Stimulated activated naive CD8-positive, alpha-beta T cell treated with anti-CD3 and anti-CD28 coated beads, Interleukin-15, Interleukin-2, amounts not matched to agents 100 U/mL and 50 U/mL, for 24 hours (primary cell): ENCODE measurements at regions not wholly inside any gene's neighbourhood (a gene's known extent, or its start where the extent isn't known, plus 50 kb on each side); places are given as distances from the start of the nearest gene placed in this dataset.

Experiments used
- ATAC-seq: fragments of 150-1000 bp; cut with Tn5 transposase; one replicate; pipeline ENCODE4 v1.10.0; 2021
- DNase-seq: peaks from one replicate; pipeline ENCODE4 v3.0.0; 2021

DNA sequence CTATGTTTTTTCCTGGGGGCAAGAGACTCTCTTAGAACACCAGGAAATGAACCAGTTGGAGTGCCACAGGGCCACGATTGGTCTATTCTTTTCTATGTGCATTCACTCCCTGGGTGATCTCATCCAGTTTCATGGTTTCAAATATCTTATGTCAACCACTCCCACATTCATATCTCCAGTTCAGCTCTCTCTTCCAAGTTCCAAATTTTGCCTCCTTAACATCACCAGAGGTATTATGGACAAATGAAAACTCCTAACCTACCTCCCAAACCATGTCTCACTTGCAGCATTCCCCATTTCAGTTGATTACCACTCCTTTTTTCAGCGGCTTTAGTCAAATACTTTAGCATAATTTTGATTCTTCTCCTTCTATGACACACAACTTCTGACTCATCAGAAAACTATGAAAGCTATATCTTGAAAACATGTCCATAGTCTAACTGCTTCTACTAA, 203.1 kb upstream of the SEMA6D start:
- no peak for ATAC-seq
- no peak for DNase-seq

DNA sequence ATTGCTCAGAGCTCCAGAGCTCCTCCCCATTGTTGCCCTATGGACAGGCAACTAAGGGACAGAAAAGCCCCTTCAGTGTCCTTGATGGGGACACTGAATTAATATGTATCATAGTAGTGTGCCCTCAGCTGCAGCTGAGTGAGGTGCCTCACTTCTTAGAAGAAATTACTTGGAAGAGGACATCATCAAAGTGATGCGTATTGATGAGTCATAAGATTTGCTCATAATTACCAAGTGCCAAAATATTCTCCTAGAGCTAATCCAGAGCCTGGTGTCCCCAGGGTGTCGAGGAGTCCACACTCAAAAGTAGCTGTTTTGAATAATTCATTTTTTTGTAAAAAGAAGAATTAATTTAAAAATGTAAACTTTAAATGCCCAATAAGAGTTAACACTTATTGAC, 200.7 kb upstream of the SEMA6D start:
- no peak for ATAC-seq
- DNase-seq: no peak

DNA sequence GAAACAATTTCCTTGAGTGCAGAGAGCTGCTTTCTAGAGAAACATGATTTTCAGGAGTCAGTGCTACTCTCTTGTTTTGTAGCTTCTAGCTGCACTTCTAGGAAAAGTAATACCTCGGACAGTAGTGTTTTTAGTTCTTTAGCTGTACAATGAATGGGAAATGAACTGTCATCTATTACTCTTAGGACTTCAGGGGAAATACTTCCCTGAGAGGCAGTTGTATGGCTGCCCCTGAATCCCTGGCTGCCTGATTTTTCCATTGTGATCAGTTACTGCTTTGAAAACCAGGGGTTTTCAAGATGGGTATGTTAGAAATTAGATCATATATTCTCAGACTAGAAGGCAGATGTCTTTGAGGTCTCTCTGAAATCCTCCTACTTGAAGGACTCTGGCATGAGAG, 200.3 kb upstream of the SEMA6D start:
- ATAC-seq: no peak
- DNase-seq: no peak

DNA sequence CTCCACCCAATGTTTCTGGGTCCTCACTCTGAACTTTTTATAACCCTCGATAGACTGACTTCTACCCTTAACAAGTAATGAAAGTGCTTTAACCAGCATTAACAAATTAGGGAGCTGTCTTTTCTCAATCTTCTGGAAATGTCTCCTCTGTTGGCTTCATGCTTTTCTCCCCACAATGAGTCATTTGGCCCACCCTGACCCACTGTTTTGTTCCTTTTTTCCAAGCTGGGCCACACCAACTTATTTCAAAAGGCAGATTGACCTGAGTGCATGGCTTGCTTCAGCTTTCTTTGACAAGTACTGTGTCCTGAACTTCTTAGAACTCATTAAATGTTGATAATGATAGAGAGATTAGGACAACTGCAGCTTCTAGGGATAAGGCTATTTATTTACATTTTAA, 199.6 kb upstream of the SEMA6D start:
- ATAC-seq (no peak), DNase-seq (no peak)

DNA sequence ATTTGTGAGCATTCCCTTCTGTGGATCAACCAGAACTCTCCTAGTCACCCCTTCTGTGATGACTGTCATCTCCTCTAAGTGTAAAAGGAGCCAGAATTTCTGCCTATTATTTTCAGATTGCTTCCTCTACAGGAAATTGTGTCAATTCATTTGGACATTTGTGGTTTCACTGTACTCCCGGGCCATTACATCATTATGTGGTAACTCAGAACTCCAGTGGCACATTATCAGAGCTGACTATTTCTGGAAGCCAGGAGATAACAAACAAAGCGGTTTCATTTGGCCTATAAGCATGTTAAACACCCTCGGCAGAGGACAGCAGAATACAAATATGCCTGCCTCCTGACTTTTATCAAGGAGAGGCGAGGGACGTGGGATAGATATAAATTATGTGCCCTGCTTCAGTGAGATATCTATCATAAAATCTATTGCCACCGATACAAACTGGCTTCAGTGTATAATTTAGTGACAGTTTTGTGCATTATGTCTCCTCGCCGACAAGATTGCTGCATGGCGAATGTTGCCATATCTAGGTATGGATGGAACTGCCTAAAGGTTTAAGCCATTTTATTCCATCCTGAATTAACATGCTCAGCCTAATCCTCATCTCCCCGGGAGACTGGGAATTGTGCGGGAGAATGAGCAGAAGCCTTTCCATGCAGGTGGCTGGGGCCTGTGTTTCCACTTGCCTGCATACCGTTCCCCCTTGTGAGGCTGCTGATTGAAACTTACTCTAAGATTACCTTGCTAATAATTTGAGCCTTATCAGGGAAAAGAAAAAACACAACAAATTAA, 193.4 kb upstream of the SEMA6D start:
- ATAC-seq (no peak), DNase-seq (no peak)

DNA sequence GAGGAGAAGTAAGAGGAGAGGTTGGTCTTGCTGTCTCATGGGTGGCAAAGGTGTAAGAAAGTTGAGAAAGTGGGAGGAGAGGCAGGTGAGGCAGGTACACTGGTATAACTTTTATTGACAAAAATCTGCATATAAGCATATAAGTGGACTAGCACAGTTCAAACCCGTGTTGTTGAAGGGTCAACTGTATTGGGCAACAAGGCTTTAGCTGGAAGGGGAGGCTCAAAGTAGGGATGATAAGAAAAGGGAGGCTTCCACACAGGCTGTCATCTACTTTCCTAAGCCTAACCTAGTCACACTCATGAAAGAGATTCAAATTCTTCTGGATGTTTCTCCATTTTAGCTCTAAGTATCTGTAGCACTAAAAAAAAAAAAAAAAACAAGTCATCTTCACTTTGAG, 188.1 kb upstream of the SEMA6D start:
- DNase-seq (no peak), ATAC-seq (no peak)

DNA sequence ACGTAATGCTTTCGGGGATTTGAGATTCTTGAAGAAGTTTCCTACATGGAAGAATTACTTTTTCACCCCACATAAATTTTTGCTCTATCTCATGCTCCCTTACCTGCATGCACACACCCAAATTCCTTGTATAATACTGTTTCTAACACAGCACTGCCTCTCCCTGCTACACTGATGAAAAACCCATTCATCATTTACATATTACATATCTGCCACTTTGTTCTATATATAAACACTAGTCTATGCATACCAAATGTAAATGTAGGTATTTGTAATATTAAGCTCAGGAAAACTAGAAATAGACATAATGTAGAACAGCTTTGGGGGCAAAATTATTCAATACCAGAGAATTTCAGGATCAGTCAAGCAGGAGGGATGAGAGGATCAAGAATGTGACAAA, 182.6 kb upstream of the SEMA6D start:
- no peak for DNase-seq
- no peak for ATAC-seq

DNA sequence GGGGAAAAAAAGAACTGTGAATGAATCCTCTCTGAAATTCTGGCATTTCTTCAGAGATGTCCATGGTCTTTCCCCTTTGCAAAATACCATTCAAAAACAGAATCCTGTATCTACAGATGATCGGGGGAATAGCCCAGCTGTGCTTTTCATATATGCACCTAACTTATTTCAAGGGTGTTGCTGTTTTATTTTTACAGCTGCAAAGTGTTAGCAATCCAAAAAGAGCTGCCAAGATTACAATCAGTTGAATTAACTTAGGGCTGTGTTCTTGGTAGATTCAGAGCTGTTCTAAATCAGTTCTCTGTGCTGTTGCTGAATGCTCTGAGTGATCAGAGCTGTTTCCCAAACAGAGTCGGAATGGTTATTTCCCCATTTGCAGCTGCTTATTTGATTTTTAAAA, 175.7 kb upstream of the SEMA6D start:
- ATAC-seq (no peak), DNase-seq (no peak)

DNA sequence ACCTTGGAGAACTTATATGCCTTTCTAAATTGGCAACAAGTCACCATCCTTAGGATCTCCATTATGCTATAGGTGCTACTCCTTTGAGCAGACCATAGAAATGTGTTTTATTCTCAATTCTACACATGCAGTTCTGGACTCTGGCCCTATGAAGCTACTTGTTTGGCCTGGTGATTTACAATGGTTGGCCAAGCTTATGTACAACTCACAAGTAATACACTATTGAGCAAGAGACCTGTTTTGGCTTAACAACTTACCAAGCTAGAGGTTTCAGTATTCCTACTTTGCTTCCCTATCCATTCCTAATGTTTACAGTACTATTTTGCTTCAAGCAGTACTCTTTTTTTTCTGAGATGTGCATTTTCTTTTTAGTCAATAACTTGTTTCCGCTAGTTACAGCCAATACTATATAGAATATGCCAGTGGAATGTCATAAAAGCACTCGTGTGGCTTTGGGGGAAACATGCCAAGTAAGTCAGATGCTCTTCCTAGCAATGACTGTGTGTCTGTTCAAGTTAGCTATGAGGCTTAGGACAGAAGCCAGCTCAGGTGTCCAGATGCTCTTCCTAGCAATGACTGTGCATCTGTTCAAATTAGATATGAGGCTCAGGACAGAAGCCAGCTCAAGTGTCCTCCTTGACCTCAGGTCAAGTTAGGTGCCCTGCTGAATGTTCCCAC, 174.9 kb upstream of the SEMA6D start:
- DNase-seq (no peak), ATAC-seq (no peak)

DNA sequence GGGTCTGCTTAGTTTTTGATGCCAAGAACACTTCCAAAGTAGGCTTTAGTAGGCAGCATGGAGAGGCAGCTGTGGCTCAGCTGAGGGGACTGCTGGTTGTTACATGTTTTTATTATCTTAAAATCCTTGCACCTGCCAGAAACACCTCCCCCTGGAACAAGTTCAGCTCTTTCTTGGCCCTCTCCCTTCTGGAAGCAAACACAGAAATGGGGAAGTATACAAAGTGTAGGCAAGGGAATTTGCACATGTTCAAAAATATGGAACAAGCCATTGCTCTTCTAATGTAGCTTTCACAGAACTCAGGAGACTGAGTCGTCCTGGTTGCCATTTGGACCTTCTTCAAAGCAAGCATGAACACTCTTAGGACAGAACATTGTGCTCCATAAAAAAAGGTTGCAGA, 169.1 kb upstream of the SEMA6D start:
- no peak for DNase-seq
- no peak for ATAC-seq

DNA sequence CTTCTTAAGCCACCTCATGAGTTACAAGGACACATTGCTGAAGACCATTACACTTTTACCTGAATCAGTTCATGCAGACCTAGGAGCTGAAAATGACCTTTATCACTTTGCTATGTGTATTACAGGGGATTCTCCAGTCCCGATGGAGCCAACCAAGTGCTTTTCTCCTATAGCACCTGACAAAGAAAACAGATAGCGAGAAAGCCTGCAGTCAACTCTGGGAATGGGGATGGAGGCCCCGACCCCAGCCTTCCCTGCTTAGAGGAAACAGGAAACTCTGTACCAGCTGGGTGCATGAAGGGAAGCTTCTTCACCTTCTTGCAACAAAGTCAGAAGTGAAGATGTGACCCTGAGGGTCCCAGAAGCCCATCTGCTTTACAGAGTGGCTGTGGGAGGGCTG, 168.3 kb upstream of the SEMA6D start:
- ATAC-seq (no peak), DNase-seq (no peak)

DNA sequence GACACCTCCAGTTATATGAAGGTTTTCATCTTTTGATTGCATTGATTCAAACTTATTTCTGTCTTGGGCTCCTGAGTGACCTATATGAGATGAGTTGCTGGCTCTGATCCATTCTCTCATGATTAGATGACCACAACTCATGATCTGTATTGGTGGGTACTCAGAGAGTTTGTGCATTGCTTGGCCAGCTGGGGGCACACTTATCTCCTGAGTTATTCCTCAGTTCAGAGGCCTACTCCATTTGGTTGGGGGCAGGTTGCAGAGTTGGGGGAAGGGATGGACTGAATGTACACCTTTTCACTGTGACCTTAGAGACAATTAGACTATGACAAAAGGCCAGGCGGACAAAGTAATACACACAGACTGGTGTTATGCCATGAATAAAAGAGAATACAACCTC, 166.2 kb upstream of the SEMA6D start:
- no peak for DNase-seq
- ATAC-seq: no peak

DNA sequence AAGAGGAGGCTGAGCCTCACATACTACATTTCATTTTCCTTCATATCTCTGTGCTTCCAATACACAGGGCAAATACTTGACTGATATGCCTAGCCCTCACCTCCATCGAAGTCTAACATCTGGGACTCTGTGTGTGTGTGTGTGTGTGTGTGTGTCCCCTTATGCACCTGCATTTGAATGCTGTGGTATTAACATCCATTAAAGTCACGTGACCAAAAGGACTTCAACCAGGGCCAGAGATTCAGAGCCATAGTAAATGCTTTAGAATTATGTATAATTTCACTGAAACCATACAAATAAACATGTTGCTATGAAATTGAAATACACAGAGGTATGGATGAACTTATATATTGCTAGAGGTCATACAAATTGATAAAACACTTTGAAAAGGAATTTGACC, 165.8 kb upstream of the SEMA6D start:
- ATAC-seq (no peak), DNase-seq (no peak)

DNA sequence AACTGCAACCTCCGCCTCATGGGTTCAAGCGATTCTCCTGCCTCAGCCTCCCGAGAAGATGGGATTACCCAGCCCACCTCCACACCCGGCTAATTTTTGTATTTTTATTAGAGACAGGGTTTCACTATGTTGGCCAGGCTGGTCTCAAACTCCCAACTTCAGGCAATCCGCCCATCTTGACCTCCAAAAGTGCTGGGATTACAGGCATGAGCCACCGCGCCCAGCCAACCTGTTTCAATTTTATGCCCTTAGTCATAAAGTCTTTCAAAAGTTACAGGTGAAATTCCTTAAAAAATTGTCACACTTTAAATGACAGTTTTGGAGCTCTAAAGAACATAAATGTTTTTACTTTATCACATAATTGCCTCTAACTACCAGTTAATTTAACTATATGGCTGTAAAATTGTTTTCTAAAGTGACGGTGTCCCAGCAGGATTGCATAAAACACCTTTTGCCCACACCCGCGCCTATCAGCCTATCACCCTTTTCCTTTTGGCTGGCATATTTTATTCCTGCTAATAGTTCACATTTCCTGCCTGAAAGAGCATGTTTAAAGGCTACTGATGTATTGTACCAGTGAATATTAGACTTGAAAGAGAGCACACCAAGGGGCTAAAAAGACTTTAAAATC, 164.2 kb upstream of the SEMA6D start:
- no peak for DNase-seq
- ATAC-seq: no peak

DNA sequence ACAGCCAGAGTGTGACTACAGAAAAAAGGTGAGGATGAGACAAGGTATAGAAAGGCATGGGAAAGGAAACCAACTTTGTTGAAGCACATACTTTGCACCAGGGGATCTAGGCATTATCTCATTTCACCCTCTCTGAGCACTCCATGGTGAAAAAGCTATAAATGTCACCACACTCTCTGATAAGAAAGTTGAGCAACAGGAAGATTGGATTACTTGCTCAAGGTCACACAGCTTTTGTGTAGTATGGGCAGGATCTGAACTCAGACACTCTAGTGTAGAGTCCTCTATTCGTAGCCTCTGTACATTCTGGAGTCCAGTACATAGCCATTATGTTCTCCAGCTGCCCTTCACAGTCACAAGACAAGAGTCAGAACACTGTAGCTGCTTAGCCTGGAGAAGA, 163.4 kb upstream of the SEMA6D start:
- DNase-seq: no peak
- no peak for ATAC-seq

DNA sequence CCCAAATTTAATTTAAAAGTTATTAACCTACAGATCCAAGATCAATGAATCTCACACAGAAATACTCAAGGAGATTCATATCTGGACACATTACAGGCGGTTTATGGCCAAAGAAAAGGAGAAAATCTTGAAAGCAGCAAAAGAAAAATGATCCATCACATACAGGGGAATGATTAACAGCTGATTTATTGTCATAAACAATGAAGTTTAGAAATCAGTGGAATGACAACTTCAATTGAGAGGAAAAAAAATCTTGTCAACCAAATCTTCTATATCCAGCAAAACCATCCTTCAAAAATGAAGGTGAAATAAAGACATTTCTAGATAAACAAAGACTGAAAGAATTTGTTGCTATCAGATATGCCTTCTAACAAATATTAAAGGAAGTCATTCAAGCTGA, 156.2 kb upstream of the SEMA6D start:
- DNase-seq (no peak), ATAC-seq (no peak)

DNA sequence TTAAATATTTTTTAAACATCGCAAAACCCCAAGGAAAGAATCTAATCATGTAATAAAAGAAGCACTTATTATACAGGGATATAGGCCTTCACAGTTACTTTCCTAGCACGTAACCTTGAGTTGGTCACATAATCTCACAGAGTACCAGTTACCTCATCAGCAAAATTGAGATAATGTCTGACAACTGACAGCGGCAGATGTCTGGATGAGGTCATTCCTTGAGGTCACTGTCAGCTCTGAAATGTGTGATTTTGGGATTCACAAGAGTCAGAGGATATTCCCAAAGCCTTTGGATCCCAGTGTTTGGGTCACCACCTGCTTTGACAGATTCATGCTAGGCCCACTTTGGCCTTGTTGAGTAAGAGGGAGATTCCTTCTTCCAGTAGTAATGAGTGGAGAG, 151.4 kb upstream of the SEMA6D start:
- ATAC-seq: no peak
- DNase-seq: no peak

DNA sequence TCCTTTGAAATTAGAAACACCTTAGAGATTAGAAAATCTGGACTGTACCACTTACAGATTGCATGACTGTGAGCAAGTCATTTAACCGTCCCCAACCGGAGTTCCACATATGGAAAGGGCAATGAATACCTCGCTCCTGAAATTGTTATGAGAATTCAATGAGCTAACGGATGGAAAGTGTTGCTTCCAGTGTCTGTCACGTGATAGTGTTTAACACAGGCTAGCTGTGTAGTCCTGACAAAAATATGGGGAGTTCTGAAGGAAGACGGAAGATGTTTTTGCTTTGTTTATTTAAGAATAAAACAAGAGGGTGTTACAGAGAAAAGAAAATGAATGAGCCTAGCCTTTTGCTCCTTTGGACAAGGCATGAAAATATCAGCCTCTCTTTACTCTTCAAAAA, 150.7 kb upstream of the SEMA6D start:
- no peak for ATAC-seq

DNA sequence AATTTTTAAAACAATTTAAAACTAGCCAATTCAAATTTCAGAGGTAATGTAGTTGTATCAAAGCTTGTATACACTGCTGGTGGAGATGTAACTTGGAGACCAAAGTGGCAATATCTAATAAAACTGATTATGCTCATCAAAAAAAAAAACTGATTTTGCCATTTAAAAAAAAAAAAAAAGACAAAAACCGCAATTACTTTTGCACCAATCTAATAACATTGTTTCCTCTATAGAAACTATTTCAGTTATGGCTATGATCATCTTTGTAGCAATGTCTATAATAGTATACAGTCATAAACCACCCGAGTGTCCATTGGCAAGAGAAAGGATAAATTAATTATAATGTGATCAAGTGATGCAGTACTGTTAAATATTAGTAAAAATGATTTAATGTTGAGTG, 149.3 kb upstream of the SEMA6D start:
- ATAC-seq (no peak), DNase-seq (no peak)

More for the DNA sequence above, 150.7 kb upstream of the SEMA6D start:
- no peak for DNase-seq

DNA sequence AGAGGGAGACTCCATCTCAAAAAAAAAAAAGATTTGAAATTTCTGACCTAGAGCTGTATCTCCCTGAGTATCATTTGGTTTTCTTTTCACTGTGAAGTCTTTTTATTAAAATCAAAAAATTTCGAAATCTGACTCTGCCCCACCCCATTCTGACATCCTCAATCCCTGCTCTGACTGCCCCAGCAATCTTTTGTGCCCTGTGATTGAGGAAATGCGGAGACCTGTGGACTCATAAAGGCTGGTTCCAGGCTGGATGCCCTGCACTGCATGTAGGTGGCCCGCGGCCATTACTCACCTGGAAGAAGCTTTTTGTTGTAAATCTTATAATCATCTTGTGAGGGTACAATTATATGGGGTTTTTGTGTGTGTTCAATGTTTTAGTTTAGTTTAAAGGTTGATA, 147.3 kb upstream of the SEMA6D start:
- no peak for ATAC-seq
- no peak for DNase-seq

DNA sequence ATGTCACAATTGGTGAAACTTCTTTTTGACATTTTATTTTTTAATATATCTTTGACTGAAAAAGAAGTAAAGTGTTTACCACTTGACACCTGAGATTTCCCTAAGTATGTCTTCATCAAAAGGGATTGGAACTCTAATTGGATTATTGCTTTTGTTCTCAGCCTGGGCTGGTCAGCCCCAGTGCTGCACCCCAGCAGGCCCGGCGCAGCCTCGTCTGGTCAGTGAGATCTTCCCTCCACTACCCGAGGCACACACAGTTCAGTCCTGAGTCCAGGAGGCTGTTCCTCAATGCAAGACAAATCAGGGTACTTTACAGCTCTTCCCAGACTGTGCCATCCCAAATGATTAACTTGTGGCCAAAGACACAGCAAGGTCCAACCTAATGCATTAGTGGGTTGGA, 146.9 kb upstream of the SEMA6D start:
- no peak for ATAC-seq

DNA sequence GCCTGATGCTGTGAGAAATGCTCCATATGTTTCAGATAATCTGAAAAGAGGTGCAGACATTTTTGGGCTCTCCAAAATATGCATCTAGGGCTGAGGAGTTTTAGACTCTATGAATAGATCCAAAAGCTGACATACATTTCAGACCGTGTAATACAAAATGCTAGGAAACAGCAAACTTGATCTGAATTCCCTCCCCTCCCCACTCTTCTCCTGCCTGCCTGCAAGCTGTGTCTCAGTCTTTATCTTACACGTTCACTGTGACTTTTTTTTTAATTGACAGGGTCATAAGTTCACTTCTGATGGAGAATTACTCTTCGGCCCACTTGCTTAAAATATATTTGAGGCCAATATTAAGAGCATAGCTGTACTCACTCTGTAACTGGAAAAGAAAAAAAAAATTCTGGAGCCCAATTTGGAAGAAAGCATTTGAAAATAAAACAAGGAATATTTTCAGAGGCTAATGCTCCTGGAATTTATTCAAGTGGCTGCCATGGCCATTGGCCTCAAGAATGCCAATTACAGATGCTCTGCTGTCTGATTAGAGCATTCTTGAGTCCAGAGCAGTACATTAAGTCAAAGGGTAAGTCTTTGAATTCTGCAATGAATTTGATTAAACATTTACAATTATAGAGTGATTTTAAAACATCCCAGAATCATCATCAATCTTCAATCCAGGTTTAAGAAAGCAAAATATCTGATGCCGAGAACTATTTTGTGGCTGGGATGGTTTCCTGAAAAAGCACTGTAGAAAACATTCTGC, 146.2 kb upstream of the SEMA6D start:
- DNase-seq (no peak), ATAC-seq (no peak)

More for the DNA sequence above, 146.9 kb upstream of the SEMA6D start:
- DNase-seq: no peak

DNA sequence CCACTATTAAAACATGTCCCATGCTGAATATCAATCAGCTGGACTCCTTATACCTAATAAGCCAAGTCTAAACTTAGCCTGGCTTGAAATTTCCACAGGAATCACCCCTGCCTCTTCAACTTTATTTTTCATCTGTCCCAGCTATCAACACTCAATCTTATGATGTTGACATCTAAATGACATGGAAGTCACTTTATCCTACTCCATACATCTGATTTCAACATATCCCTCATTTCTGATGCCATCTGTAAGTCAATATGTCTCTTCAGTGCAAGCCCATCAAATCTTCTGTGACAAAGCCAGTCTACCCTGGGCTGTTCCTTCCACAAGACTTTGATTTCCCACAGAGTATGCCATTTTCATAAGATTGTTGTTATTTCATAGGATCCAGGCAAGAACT, 143.6 kb upstream of the SEMA6D start:
- ATAC-seq (no peak), DNase-seq (no peak)
